Esophagus squamous epithelium (tissue), 5 donors: ENCODE measurements at regions not wholly inside any gene's neighbourhood (a gene's known extent, or its start where the extent isn't known, plus 50 kb on each side); places are given as distances from the start of the nearest gene placed in this dataset.
"Not testable (repeated sequence)": the region's sequence is repeated elsewhere in the genome, so short reads cannot be mapped to it uniquely, and the experiment has no call there.

Experiments
- DNase-seq: peaks from one replicate; lab custom pipeline; 2025; lab: John Stamatoyannopoulos, UW
- H3K27ac ChIP-seq, 4 donors: fragments of 200-600 bp; sonication (generic); one replicate each; pipeline ENCODE4 v1.5.1; 2016 to 2019; ENCODE audit warnings: mild to moderate bottlenecking in 1 of 4
- H3K27me3 ChIP-seq, 4 donors: fragments of 200-600 bp; sonication (generic); 1 replicate in 3 of 4; 2 replicates in 1 of 4; pipeline versions ENCODE4 v1.5.1 to v1.6.0; 2017 to 2021; ENCODE audit warnings: antibody characterized with exemption in 1 of 4
- H3K36me3 ChIP-seq, 3 donors: fragments of 200-600 bp; sonication (generic); one replicate each; pipeline ENCODE4 v1.5.1; 2016 to 2019
- H3K4me1 ChIP-seq, 3 donors: fragments of 200-600 bp; sonication (generic); one replicate each; pipeline ENCODE4 v1.5.1; 2017 to 2019
- H3K4me3 ChIP-seq, 4 donors: fragments of 200-600 bp; sonication (generic); 1 replicate in 3 of 4; 2 replicates in 1 of 4; pipeline ENCODE4 v1.5.1; 2016 to 2019; ENCODE audit warnings: mild to moderate bottlenecking in 2 of 4, moderate library complexity in 1 of 4
- H3K9me3 ChIP-seq, 3 donors: fragments of 200-600 bp; sonication (generic); one replicate each; pipeline ENCODE4 v1.5.1; 2016 to 2019
- CTCF ChIP-seq, 6 experiments: fragments of 450-650 bp in 4 of 6; fragments of 200-600 bp in 2 of 6; sonication (generic) in 2 of 6; IDR thresholded peaks; one replicate each; pipeline ENCODE4 v1.5.1; 2016 to 2019; ENCODE audit warnings: antibody characterized with exemption in 6 of 6, mild to moderate bottlenecking in 4 of 6, moderate library complexity in 4 of 6
- POLR2A ChIP-seq, 4 donors: fragments of 450-650 bp; IDR thresholded peaks; one replicate each; pipeline ENCODE4 v1.6.1; 2017; ENCODE audit warnings: antibody characterized with exemption in 4 of 4, mild to moderate bottlenecking in 4 of 4, moderate library complexity in 3 of 4
- whole genome bisulfite sequencing, 2 donors: methylation state at CpG; one replicate each; pipeline ENCODE4 v1.1.5; 2018; 5-methylcytosine and 5-hydroxymethylcytosine counted together
- intact Hi-C: fragments of 100-400 bp; cut with DNase I; formaldehyde crosslinking; loops from one replicate; pipeline ENCODE4 v1.15.0; 2022
- donor health status: DM: yes; HTN: yes; CAD: no.

GRCh38 chr10:2026936-2027335 lies 289.6 kb upstream of the ADARB2 start:
- Histone ChIP-seq H3K4me3 (no peak overlapping the region), H3K9me3 (no peaks in the 10 kb centered on the region), H3K36me3 (no peaks in the 10 kb centered on the region), H3K27ac (no peak overlapping the region), H3K4me1 (no peaks in the 10 kb centered on the region), H3K27me3 (no peaks in the 10 kb centered on the region)
- WGBS, 2 donors: 30 to 65% methylated on average over 3 of the region's 3 CpGs
- no peak for DNase-seq
- intact Hi-C loops: no loop called here
- TF ChIP-seq CTCF (IDR thresholded peaks at IDR 0.05) (no peak), POLR2A (IDR thresholded peaks at IDR 0.05) (no peak)

- intact Hi-C loops, H3K4me3 ChIP-seq, H3K9me3 ChIP-seq, H3K27me3 ChIP-seq, H3K27ac ChIP-seq, H3K36me3 ChIP-seq, H3K4me1 ChIP-seq, DNase-seq: not testable (repeated sequence)
- WGBS, 2 donors: 17 to 25% methylated on average over 2 of the region's 2 CpGs
Observed at GRCh38 chr10:2024750-2025149, 287.4 kb upstream of the ADARB2 start.

GRCh38 chr10:2023687-2024086 lies 286.4 kb upstream of the ADARB2 start:
- H3K4me3 ChIP-seq: no peak overlapping the region
- intact Hi-C loops: no loop called here
- H3K9me3 ChIP-seq: no peaks in the 10 kb centered on the region
- H3K36me3 ChIP-seq: no peaks in the 10 kb centered on the region
- WGBS, 2 donors: 32 to 67% methylated on average over 3 to 5 of the region's 5 CpGs
- peaks cover 0 to 9% (median 0%) of the 10 kb centered on the region in 4 donors for H3K27me3 ChIP-seq
- no peaks in the 10 kb centered on the region for H3K4me1 ChIP-seq
- TF ChIP-seq CTCF (IDR thresholded peaks at IDR 0.05) (no peak), POLR2A (IDR thresholded peaks at IDR 0.05) (no peak)
- no peak overlapping the region for H3K27ac ChIP-seq
- no peak for DNase-seq

GRCh38 chr10:2022401-2022800 lies 285.1 kb upstream of the ADARB2 start:
- Histone ChIP-seq H3K9me3 (no peaks in the 10 kb centered on the region), H3K27me3 (peaks cover 0 to 9% (median 0%) of the 10 kb centered on the region in 4 donors), H3K4me1 (no peaks in the 10 kb centered on the region), H3K36me3 (no peaks in the 10 kb centered on the region), H3K4me3 (no peak overlapping the region), H3K27ac (no peak overlapping the region)
- intact Hi-C loops: no loop called here
- WGBS, 2 donors: 91 to 95% methylated on average over 6 of the region's 6 CpGs
- no peak for DNase-seq
- TF ChIP-seq CTCF (IDR thresholded peaks at IDR 0.05) (no peak), POLR2A (IDR thresholded peaks at IDR 0.05) (no peak)

- WGBS, 2 donors: 55 to 68% methylated on average over 4 of the region's 4 CpGs
Observed at GRCh38 chr10:2020836-2021235, 283.5 kb upstream of the ADARB2 start.

More at GRCh38 chr10:2020836-2021235, 283.5 kb upstream of the ADARB2 start:
- TF ChIP-seq CTCF (IDR thresholded peaks at IDR 0.05) (no peak), POLR2A (IDR thresholded peaks at IDR 0.05) (no peak)
- no peak for DNase-seq
- intact Hi-C loops: no loop called here
- Histone ChIP-seq H3K27me3 (peaks cover 0 to 9% (median 0%) of the 10 kb centered on the region in 4 donors), H3K4me3 (no peak overlapping the region), H3K36me3 (no peaks in the 10 kb centered on the region), H3K27ac (no peak overlapping the region), H3K4me1 (no peaks in the 10 kb centered on the region), H3K9me3 (no peaks in the 10 kb centered on the region)
